C4-2B (cell line): ENCODE measurements at regions not wholly inside any gene's neighbourhood (a gene's known extent, or its start where the extent isn't known, plus 50 kb on each side); places are given as distances from the start of the nearest gene placed in this dataset.

Source experiments
- CTCF ChIP-seq: fragments of 450-650 bp; conservative IDR thresholded peaks from 2 replicates; pipeline ENCODE4 v1.5.1; 2017; ENCODE audit warnings: mild to moderate bottlenecking
- ZFX ChIP-seq: fragments of 450-650 bp; IDR thresholded peaks from 2 replicates; pipeline ENCODE4 v1.6.1; 2017

- TF ChIP-seq CTCF = no peak
- no peak for TF ChIP-seq ZFX
Measured at GRCh38 chr13:76307142-76307541, 579.1 kb downstream of the KCTD12 start.
